ENCODE measurements at regions not wholly inside any gene's neighbourhood (a gene's known extent, or its start where the extent isn't known, plus 50 kb on each side); places are given as distances from the start of the nearest gene placed in this dataset.

GRCh38 chr13:106381091-106381490, 154.4 kb downstream of the EFNB2 start:
- no peak for DNase-seq

DNA sequence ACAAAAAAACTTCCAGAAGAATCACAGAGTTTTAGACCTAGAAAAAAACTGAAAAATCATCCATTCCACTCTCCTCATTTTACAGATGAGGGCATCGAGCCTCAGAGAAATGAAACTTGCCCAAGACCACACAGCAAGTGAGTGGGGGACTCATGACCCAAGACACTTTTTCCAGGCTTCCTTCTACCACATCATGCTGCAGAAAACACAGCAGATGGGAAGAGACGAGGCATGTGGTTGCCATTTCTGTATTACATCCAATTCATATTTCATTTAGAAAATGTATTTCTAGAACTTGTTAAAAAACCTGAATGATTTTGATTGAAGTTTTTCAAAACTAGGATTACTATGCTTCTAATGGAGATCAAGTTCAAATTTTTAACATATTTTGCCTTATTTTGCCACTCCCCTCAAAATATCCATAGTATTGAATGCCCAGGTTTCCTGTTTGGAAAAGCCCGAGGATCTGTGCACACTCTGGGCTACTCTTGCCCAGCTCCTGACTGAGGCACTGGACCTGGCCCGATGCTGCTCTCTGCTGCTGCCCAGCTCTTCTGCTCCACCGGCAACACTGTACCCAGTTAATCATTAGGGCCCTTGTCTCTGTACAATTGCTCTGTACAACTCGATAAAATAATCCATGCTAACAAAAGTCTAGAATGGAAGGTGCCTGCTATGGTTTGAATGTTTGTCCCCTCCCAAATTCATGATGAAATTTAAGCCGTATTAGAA, 157.4 kb downstream of the EFNB2 start:
- no peak for DNase-seq

DNA sequence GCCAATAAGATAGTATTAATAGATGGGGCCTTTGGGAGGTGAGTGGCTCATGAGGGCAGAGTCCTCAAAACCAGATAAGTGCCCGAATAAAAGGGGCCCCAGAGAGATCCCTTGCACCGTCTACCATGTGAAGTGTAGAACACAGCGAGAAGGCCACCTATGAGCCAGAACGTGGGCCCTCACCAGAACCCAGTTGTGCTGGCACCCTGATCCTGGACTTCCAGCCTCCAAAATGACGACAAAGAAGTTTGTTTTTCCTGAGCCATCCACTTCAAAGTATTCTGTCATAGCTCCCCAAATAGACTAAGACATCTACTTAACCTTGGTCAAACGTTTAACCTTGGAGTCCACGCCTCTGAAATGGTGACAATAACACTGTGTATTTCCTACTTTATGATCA, 158.1 kb downstream of the EFNB2 start:
- no peak for DNase-seq

DNA sequence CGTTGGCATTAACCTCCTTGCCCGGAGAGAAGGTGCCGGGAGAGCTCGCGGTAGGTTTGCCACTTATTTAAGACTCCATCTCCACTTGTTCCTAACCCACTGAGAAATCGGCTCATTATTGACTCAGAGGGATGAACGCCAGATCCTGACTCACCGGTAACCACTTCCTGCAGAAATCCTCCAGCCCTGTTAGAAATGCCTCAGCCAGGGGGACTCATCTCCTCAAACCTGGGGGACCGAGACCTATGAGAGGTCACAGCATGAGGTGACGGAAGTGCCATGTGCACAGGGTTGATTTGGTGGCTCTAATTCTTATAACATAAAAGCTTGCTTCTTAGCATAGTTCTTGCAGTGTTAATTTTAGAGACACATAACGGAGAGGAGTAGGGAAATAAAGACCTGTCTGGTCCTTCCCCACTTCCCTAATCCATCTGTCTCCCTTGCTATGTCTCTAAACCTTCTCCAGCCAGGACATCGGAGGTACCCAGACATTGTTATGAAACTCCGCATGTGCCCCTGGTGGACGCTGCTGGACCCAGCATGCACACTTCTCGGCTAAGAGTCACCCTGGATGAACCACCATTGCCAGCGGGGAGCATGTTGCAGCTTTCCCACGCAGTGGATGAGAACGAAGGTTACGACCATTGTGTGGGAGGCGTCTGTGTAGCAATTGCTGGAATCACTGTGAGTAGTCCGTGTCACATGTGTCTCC, 158.9 kb downstream of the EFNB2 start:
- DNase-seq, result peak; percentile 2

GRCh38 chr13:106375085-106375484, 160.4 kb downstream of the EFNB2 start:
- no peak for DNase-seq

GRCh38 chr13:106374631-106375030, 160.8 kb downstream of the EFNB2 start:
- no peak for DNase-seq

- no peak for DNase-seq
These were observed 161.4 kb downstream of the EFNB2 start for GRCh38 chr13:106373989-106374572.

GRCh38 chr13:106373304-106373988, 162.0 kb downstream of the EFNB2 start:
- DNase-seq, result peak; percentile 80

DNA sequence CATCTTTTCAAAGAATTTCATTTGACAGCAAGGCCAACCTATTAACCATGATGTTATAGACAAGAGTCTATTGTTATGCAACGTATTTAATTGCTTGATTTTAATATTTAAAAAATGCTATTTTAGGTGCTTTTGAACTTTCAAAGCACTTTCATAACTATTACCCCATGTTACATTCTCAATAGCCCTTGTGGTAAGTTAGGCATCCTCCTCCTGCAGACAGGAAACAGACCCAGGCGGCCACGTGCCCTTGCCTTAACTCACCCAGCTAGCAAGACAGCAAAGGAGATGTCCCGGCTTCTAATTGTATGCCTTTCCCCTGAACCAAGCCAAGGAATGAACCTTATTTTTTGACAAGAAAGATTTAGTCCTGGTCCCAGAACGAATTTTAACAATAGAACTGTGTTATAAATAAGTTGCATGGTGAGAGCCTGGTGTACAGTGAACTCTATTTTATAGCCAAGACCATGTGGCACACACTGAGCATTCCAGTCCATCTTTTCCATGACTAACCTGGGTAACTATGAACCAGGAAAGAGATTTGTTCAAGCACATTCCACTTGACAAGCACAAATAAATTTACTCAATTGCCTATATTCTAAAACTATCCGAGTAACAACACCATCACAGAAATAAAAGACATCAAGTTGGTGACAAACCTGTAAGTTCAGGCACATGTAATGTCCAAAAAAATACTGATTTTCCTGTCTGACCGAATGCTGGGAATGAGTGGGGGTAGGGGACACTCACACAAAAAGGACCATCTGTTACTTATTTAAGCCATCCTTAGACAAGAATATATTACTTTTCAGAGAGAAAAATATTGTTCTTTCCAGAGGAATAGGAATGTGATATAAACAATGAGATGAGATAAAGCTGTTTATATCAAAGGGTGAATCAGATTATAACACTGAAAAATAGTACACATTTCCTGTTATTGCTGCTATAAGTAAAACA, 163.0 kb downstream of the EFNB2 start:
- no peak for DNase-seq

- DNase-seq, result no peak
These were observed 164.4 kb downstream of the EFNB2 start for GRCh38 chr13:106371024-106371423.

DNA sequence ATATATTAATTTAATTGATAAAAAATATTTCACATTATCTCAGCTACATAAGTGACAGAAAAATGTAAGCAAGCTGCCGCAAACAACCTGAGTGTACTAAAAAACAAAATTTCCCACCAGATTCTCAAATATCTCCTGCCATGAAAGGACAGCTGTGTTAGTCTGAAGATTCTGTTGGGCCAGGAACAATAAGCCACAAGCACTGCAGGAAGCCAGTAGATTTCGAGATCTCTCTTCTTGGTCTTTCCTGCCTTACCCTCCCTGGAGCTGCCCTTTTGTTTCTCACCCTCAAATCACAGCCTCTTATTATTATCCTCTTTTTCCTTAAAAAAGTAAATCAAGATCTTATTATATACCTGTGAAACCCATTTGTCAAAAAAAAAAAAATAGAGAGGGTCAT, 165.6 kb downstream of the EFNB2 start:
- no peak for DNase-seq

GRCh38 chr13:106369091-106369490, 166.4 kb downstream of the EFNB2 start:
- DNase-seq, result no peak

GRCh38 chr13:106367361-106367971, 168.0 kb downstream of the EFNB2 start:
- no peak for DNase-seq

DNA sequence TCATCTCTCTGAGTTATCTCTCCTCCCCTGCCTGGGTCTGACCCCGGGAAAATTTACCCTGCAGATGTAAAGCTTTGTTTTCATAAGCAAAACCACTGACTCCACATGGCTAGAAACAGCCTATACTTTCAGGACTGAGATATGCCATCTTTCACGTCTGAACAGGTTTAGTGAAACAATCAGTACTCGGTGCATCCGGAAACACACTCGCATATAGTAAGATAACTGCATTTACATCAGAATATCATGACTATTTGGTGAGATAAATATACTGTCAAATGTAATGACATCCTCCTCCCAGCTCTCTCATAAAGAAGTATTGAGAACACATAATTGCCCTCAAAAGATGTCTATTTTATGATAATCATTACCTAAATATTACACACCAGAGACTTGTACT, 172.8 kb downstream of the EFNB2 start:
- DNase-seq, result no peak

DNA sequence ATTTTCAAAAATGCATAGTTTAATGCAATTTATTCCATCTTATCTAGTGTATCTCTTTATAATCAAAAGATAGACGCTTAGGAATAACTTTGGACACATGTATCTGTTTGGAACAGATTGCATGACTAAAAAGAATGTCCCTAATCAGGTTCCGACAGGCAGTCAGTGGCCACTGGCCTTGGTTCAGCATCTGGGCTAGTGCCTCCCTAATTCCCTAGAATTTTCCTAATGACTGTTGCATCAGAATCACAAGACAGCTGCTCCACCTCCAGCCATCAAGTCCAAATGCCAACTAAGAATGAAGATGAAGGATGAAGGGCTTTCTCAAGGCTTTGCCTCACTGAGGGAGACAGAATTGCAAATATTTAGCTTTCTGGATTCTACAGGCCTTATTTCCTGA, 173.8 kb downstream of the EFNB2 start:
- DNase-seq, result no peak

DNA sequence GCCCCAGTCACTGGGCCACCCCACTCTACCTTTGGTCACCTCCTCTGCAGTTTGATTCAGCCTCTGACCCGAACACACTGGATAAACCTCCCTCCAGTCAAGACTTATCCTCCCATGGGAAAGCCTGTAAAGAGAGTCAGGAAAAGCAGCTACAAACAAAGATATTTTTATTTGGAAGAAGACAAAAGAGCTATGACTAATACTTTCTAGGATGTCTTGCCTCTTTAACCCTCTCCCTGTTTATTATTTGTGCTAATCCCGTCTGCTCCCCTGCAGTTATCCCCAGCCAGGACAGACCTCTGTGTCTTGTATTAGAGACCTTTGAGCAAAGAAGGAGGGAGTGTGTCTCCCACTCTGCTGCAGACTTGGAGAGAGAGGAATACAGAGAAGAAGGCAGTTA, 178.3 kb downstream of the EFNB2 start:
- DNase-seq, result no peak

DNA sequence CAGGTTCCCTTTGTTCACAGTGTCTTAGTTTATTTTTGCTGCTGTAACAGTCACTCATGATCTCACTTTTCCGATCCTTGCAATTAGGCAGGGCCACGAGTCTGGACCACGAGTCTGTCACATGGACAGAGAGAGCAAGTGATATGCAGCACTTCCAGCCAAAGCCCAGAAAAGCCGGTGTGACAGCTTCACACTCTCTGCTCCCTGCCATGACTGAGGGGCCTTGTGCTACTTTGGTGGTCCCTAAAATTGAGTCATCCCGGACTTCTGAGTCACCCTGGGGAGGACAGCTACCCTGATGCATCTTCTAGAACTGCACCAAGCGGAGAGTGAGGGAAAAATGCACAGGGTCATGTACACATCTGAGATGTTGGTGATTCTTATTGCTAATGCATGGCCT, 179.6 kb downstream of the EFNB2 start:
- DNase-seq, result no peak

- DNase-seq, result no peak
These were observed 180.5 kb downstream of the EFNB2 start for GRCh38 chr13:106354961-106355360.

GRCh38 chr13:106352850-106353249, 182.6 kb downstream of the EFNB2 start:
- DNase-seq, result no peak

- DNase-seq, result no peak
These were observed 184.2 kb downstream of the EFNB2 start for GRCh38 chr13:106351251-106351650.

DNA sequence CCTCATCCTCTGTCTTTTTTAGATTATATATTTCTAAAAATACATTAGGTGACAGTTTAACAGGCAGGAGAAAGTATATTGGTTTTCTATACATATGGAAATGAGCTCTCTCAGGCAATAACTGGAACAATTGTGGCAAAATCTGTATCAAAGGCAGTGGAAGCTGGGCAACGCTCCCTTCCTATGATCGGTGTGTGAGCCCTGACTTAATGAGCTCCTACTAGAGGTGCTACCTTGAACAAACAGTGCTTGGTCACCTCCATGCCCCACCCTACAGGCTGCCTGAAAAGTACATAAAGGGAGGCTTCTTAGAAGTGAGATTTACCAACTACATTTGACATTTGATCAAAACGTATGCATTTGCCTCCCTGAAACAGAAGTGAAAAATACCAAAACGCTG, 185.3 kb downstream of the EFNB2 start:
- DNase-seq, result no peak
